ENCODE measurements at regions not wholly inside any gene's neighbourhood (a gene's known extent, or its start where the extent isn't known, plus 50 kb on each side); places are given as distances from the start of the nearest gene placed in this dataset.

DNA sequence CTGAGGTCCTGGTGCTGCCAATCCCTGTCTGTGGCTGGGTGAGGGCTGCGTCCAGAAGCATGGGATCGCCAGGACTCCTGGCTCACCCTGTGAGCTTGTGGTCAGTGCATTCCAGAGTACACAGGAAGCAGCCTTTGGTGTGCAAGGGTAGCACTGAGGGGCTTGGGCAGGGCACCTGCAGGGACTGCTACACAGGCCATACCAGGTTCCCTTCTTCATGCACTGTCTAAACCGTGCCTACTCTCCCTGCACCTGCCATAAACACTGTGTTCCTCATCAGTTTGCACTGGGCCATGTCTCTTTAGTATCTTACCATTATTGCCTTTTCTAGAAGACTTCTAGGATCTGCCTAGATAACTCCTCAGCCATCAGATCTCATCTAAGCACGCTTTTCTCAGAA lies 72.8 kb upstream of the NKX2-2 start:
- no peak overlapping the region for H3K27ac Mint-ChIP-seq
- no peaks in the 10 kb centered on the region for H3K4me1 Mint-ChIP-seq

More for the DNA sequence above, 72.8 kb upstream of the NKX2-2 start:
- Histone ChIP-seq H3K23ac (ENCODE audit: insufficient read length, low read depth, low read length) (no peak overlapping the region), H2BK20ac (ENCODE audit: low read depth, low read length, poor library complexity, severe bottlenecking) (no peak overlapping the region), H3K56ac (ENCODE audit: insufficient read length, low read depth, low read length) (no peak overlapping the region), H3K4me2 (ENCODE audit: insufficient read depth, insufficient read length, low read length) (no peak overlapping the region), H3K9me3 (ENCODE audit: control insufficient read depth, low read depth, low read length) (no peaks in the 10 kb centered on the region), H3K79me1 (ENCODE audit: insufficient read depth, low read depth, low read length, poor library complexity, severe bottlenecking) (no peaks in the 10 kb centered on the region), H4K8ac (replicated peaks; ENCODE audit: insufficient read length, low read depth, low read length) (no peak overlapping the region), H4K20me1 (ENCODE audit: control insufficient read depth, insufficient read depth, insufficient read length) (no peaks in the 10 kb centered on the region), H3K4ac (ENCODE audit: low read depth, low read length) (no peak overlapping the region), H2AK5ac (ENCODE audit: insufficient read length, low read length) (no peak overlapping the region), H3K9ac (ENCODE audit: extremely low read depth, insufficient read length, low read length) (no peak overlapping the region), H4K5ac (ENCODE audit: insufficient read length, low read depth, low read length) (no peak overlapping the region), H3K79me2 (ENCODE audit: insufficient read depth, low read length) (no peaks in the 10 kb centered on the region), H2AFZ (ENCODE audit: low read length) (no peak overlapping the region), H2BK12ac (ENCODE audit: insufficient read length, low read depth, low read length) (no peak overlapping the region), H3K4me1 (ENCODE audit: insufficient read depth, low read length) (no peaks in the 10 kb centered on the region), H2BK120ac (ENCODE audit: low read depth, low read length, poor library complexity, severe bottlenecking) (no peak overlapping the region), H3K27ac (ENCODE audit: insufficient read length, low read depth, low read length) (no peak overlapping the region), H2BK15ac (ENCODE audit: low read depth, low read length) (no peak overlapping the region), H2BK5ac (ENCODE audit: insufficient read length, low read length) (no peak overlapping the region), H3K27me3 (ENCODE audit: insufficient read depth, low read length) (no peaks in the 10 kb centered on the region), H3K18ac (ENCODE audit: insufficient read length, low read depth, low read length) (no peak overlapping the region), H3T11ph (ENCODE audit: low read length) (no peak overlapping the region), H3K14ac (ENCODE audit: insufficient read depth, low read length) (no peak overlapping the region; the same call in 1 of the 2 replicates), H3K23me2 (ENCODE audit: insufficient read length, low read depth, low read length, poor library complexity, severe bottlenecking) (no peaks in the 10 kb centered on the region), H4K91ac (ENCODE audit: insufficient read length, low read depth, low read length) (no peak overlapping the region)
- Mint-ChIP-seq H3K9me3 (no peaks in the 10 kb centered on the region), H3K36me3 (ENCODE audit: insufficient read depth in 1 of 3, low read depth in 3 of 3) (no peaks in the 10 kb centered on the region; a peak in 1 of 7 replicates), H3K4me3 (no peak overlapping the region), H3K27me3 (ENCODE audit: low read depth) (peaks cover 11% of the 10 kb centered on the region)
- TF ChIP-seq, protein P1, sequence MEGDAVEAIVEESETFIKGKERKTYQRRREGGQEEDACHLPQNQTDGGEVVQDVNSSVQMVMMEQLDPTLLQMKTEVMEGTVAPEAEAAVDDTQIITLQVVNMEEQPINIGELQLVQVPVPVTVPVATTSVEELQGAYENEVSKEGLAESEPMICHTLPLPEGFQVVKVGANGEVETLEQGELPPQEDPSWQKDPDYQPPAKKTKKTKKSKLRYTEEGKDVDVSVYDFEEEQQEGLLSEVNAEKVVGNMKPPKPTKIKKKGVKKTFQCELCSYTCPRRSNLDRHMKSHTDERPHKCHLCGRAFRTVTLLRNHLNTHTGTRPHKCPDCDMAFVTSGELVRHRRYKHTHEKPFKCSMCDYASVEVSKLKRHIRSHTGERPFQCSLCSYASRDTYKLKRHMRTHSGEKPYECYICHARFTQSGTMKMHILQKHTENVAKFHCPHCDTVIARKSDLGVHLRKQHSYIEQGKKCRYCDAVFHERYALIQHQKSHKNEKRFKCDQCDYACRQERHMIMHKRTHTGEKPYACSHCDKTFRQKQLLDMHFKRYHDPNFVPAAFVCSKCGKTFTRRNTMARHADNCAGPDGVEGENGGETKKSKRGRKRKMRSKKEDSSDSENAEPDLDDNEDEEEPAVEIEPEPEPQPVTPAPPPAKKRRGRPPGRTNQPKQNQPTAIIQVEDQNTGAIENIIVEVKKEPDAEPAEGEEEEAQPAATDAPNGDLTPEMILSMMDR (conservative IDR thresholded peaks at IDR 0.05): no peak
- DNase-seq: no peak
- WGBS (ENCODE audit: extremely low coverage, insufficient read length, low lambda C conversion rate): no CpG with 5 or more reads among the region's 4 CpGs

Measured in H9 (cell line).